HEK293 (cell line): ENCODE measurements at regions not wholly inside any gene's neighbourhood (a gene's known extent, or its start where the extent isn't known, plus 50 kb on each side); places are given as distances from the start of the nearest gene placed in this dataset.

Source experiments
- CTCF ChIA-PET: fragments of 350-600 bp; formaldehyde crosslinking; extraction: SDS; loops from one replicate; lab custom pipeline; 2021; ENCODE audit warnings: antibody characterized with exemption; lab: Yijun Ruan, JAX
- POLR2A ChIA-PET: fragments of 300-600 bp; formaldehyde crosslinking; extraction: SDS; loops from one replicate; lab custom pipeline; 2020; ENCODE audit warnings: antibody characterized with exemption, inconsistent platforms; lab: Yijun Ruan, JAX
- H3K27ac ChIP-seq: fragments of 200-500 bp; sonication (Bioruptor generic); 2 replicates; pipeline ENCODE4 v1.5.1; 2014; ENCODE audit warnings: low read depth, low read length, control low read depth, inconsistent platforms; ENCODE audit errors: extremely low read depth
- H3K36me3 ChIP-seq, 2 experiments: fragments of 200-500 bp in 1 of 2; sonication (Bioruptor generic) in 1 of 2; 1 replicate in 1 of 2; 2 replicates in 1 of 2; pipeline ENCODE4 v1.5.1; 2014 to 2017; ENCODE audit warnings: inconsistent platforms in 2 of 2, low read length in 2 of 2; ENCODE audit not compliant: control insufficient read depth in 2 of 2, insufficient read depth in 1 of 2
- H3K4me1 ChIP-seq: fragments of 200-500 bp; sonication (Bioruptor generic); 2 replicates; pipeline ENCODE4 v1.5.1; 2014; ENCODE audit warnings: mild to moderate bottlenecking, low read length, inconsistent platforms; ENCODE audit not compliant: control insufficient read depth, insufficient read depth
- H3K4me3 ChIP-seq: 2 replicates; pipeline ENCODE4 v1.5.1; 2011; ENCODE audit warnings: low read depth, mild to moderate bottlenecking, control low read depth, low read length, moderate library complexity
- H3K9me3 ChIP-seq: fragments of 200-500 bp; sonication (Bioruptor generic); 2 replicates; pipeline ENCODE4 v1.5.1; 2014; ENCODE audit warnings: low read depth, low read length, inconsistent platforms; ENCODE audit not compliant: control insufficient read depth, insufficient read depth
- GFI1B ChIP-seq: fragments of 450-650 bp; formaldehyde crosslinking; IDR thresholded peaks from 2 replicates; pipeline ENCODE4 v1.5.1; 2016; ENCODE audit warnings: missing biosample characterization, missing genetic modification characterization
- KLF1 ChIP-seq: fragments of 450-650 bp; formaldehyde crosslinking; IDR thresholded peaks from 2 replicates; pipeline ENCODE4 v1.5.1; 2016; ENCODE audit warnings: missing biosample characterization, missing genetic modification characterization
- MEIS1 ChIP-seq: sonication (generic); formaldehyde crosslinking; IDR thresholded peaks from 2 replicates; pipeline ENCODE4 v1.8.1; 2022; ENCODE audit warnings: missing genetic modification reagents, mild to moderate bottlenecking, borderline replicate concordance
- MZF1 ChIP-seq: fragments of 450-650 bp; formaldehyde crosslinking; IDR thresholded peaks from 2 replicates; pipeline ENCODE4 v1.5.1; 2017; ENCODE audit warnings: missing biosample characterization, missing genetic modification characterization, borderline replicate concordance
- ZBTB20 ChIP-seq: fragments of 450-650 bp; formaldehyde crosslinking; IDR thresholded peaks from 2 replicates; pipeline ENCODE4 v1.5.1; 2016; ENCODE audit warnings: missing biosample characterization, missing genetic modification characterization
- ZFP3 ChIP-seq: fragments of 450-650 bp; formaldehyde crosslinking; IDR thresholded peaks from 2 replicates; pipeline ENCODE4 v1.5.1; 2016; ENCODE audit warnings: low read depth, missing biosample characterization, missing genetic modification characterization
- ZIC2 ChIP-seq: fragments of 450-650 bp; formaldehyde crosslinking; IDR thresholded peaks from 2 replicates; pipeline ENCODE4 v1.5.1; 2016; ENCODE audit warnings: missing biosample characterization, missing genetic modification characterization
- ZNF133 ChIP-seq: fragments of 450-650 bp; formaldehyde crosslinking; IDR thresholded peaks from 2 replicates; pipeline ENCODE4 v1.5.1; 2016; ENCODE audit warnings: missing biosample characterization, missing genetic modification characterization
- ZNF280D ChIP-seq: fragments of 450-650 bp; formaldehyde crosslinking; IDR thresholded peaks from 2 replicates; pipeline ENCODE4 v1.5.1; 2016; ENCODE audit warnings: missing biosample characterization, missing genetic modification characterization
- ZNF473 ChIP-seq: fragments of 450-650 bp; formaldehyde crosslinking; IDR thresholded peaks from 2 replicates; pipeline ENCODE4 v1.5.1; 2017; ENCODE audit warnings: missing biosample characterization, missing genetic modification characterization
- ZNF610 ChIP-seq: fragments of 450-650 bp; formaldehyde crosslinking; IDR thresholded peaks from 2 replicates; pipeline ENCODE4 v1.5.1; 2016; ENCODE audit warnings: missing biosample characterization, missing genetic modification characterization, borderline replicate concordance
- ZNF776 ChIP-seq: fragments of 450-650 bp; formaldehyde crosslinking; IDR thresholded peaks from 2 replicates; pipeline ENCODE4 v1.5.0; 2017; ENCODE audit warnings: missing biosample characterization, missing genetic modification characterization, borderline replicate concordance
- TF ChIP-seq, protein P1 (sequence below): fragments of 450-650 bp; formaldehyde crosslinking; IDR thresholded peaks from 2 replicates; pipeline ENCODE4 v1.5.1; 2016; ENCODE audit warnings: missing biosample characterization, missing genetic modification characterization
- TF ChIP-seq, protein P2 (sequence below): fragments of 450-650 bp; formaldehyde crosslinking; IDR thresholded peaks from 2 replicates; pipeline ENCODE4 v1.5.1; 2016; ENCODE audit warnings: missing biosample characterization, missing genetic modification characterization
- TF ChIP-seq, protein P3 (sequence below): fragments of 450-650 bp; formaldehyde crosslinking; IDR thresholded peaks from 2 replicates; pipeline ENCODE4 v1.5.1; 2017; ENCODE audit warnings: missing biosample characterization, missing genetic modification characterization
- TF ChIP-seq, protein P4 (sequence below): fragments of 450-650 bp; formaldehyde crosslinking; IDR thresholded peaks from 2 replicates; pipeline ENCODE4 v1.5.1; 2017; ENCODE audit warnings: missing biosample characterization, missing genetic modification characterization

DNA sequence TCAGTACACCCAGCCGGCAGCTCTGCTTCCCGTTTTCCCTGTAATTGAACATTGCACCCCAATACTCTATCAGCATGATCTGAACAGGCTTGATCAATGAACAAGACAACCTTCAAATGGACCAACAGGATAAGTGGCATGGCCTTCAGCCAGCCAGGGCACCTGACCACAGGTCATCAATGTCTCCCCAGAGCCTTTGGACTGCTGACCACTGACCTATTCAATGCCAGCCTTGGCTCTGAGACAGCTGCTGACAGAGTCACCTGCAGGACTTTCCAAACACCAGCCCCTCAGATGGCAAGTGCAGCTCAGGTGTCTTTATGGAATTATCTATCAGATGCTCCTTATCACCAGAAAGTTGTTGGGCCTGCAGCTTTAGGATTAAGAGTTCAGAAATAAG lies 462.9 kb upstream of the ASIC2 start (continued):
- TF ChIP-seq MZF1: no peak
- TF ChIP-seq ZNF776 (tag by site-specific recombination): no peak
- TF ChIP-seq, protein P1, sequence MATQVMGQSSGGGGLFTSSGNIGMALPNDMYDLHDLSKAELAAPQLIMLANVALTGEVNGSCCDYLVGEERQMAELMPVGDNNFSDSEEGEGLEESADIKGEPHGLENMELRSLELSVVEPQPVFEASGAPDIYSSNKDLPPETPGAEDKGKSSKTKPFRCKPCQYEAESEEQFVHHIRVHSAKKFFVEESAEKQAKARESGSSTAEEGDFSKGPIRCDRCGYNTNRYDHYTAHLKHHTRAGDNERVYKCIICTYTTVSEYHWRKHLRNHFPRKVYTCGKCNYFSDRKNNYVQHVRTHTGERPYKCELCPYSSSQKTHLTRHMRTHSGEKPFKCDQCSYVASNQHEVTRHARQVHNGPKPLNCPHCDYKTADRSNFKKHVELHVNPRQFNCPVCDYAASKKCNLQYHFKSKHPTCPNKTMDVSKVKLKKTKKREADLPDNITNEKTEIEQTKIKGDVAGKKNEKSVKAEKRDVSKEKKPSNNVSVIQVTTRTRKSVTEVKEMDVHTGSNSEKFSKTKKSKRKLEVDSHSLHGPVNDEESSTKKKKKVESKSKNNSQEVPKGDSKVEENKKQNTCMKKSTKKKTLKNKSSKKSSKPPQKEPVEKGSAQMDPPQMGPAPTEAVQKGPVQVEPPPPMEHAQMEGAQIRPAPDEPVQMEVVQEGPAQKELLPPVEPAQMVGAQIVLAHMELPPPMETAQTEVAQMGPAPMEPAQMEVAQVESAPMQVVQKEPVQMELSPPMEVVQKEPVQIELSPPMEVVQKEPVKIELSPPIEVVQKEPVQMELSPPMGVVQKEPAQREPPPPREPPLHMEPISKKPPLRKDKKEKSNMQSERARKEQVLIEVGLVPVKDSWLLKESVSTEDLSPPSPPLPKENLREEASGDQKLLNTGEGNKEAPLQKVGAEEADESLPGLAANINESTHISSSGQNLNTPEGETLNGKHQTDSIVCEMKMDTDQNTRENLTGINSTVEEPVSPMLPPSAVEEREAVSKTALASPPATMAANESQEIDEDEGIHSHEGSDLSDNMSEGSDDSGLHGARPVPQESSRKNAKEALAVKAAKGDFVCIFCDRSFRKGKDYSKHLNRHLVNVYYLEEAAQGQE (tag by site-specific recombination): no peak
- TF ChIP-seq, protein P2, sequence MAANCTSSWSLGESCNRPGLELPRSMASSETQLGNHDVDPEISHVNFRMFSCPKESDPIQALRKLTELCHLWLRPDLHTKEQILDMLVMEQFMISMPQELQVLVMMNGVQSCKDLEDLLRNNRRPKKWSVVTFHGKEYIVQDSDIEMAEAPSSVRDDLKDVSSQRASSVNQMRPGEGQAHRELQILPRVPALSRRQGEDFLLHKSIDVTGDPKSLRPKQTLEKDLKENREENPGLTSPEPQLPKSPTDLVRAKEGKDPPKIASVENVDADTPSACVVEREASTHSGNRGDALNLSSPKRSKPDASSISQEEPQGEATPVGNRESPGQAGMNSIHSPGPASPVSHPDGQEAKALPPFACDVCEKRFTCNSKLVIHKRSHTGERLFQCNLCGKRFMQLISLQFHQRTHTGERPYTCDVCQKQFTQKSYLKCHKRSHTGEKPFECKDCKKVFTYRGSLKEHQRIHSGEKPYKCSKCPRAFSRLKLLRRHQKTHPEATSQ (tag by site-specific recombination): no peak
- no peak for TF ChIP-seq ZNF133 (tag by site-specific recombination)
- no peak for TF ChIP-seq ZIC2 (tag by site-specific recombination)

- no peaks in the 10 kb centered on the region for H3K4me1 ChIP-seq
- H3K36me3 ChIP-seq: no peaks in the 10 kb centered on the region
- TF ChIP-seq ZNF473 (tag by site-specific recombination) (no peak), KLF1 (tag by site-specific recombination) (no peak), ZNF280D (tag by site-specific recombination) (no peak), ZBTB20 (tag by site-specific recombination) (no peak), MEIS1 (CRISPR knock-in tag) (no peak), GFI1B (tag by site-specific recombination) (no peak), ZNF610 (tag by site-specific recombination) (no peak), ZFP3 (tag by site-specific recombination) (no peak)
- TF ChIP-seq, protein P3, sequence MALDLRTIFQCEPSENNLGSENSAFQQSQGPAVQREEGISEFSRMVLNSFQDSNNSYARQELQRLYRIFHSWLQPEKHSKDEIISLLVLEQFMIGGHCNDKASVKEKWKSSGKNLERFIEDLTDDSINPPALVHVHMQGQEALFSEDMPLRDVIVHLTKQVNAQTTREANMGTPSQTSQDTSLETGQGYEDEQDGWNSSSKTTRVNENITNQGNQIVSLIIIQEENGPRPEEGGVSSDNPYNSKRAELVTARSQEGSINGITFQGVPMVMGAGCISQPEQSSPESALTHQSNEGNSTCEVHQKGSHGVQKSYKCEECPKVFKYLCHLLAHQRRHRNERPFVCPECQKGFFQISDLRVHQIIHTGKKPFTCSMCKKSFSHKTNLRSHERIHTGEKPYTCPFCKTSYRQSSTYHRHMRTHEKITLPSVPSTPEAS: no peak
- TF ChIP-seq, protein P4, sequence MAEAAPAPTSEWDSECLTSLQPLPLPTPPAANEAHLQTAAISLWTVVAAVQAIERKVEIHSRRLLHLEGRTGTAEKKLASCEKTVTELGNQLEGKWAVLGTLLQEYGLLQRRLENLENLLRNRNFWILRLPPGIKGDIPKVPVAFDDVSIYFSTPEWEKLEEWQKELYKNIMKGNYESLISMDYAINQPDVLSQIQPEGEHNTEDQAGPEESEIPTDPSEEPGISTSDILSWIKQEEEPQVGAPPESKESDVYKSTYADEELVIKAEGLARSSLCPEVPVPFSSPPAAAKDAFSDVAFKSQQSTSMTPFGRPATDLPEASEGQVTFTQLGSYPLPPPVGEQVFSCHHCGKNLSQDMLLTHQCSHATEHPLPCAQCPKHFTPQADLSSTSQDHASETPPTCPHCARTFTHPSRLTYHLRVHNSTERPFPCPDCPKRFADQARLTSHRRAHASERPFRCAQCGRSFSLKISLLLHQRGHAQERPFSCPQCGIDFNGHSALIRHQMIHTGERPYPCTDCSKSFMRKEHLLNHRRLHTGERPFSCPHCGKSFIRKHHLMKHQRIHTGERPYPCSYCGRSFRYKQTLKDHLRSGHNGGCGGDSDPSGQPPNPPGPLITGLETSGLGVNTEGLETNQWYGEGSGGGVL (tag by site-specific recombination): no peak
- no peak overlapping the region for H3K27ac ChIP-seq
- no peak overlapping the region for H3K4me3 ChIP-seq
- ChIA-PET CTCF (interaction anchor here (1.7 to 2.6 kb wide), 2 partner anchors 13 to 15 kb away, joined by 6 to 12 read pairs; no protein-coding TSS in a partner anchor), POLR2A (no interaction called here)
- no peaks in the 10 kb centered on the region for H3K9me3 ChIP-seq
Observed at GRCh38 chr17:33765871-33766270, 472.8 kb upstream of the ASIC2 start.
